ENCODE measurements at regions not wholly inside any gene's neighbourhood (a gene's known extent, or its start where the extent isn't known, plus 50 kb on each side); places are given as distances from the start of the nearest gene placed in this dataset.

GRCh38 chr5:114644576-114644975 lies 282.7 kb downstream of the KCNN2 start (continued):
- no peak for TF ChIP-seq CHD2 (IDR thresholded peaks at IDR 0.05; ENCODE audit: low read length)
- TF ChIP-seq HDAC6 (IDR thresholded peaks at IDR 0.05; ENCODE audit: low read depth, low read length): no peak
- no peak for TF ChIP-seq EGR1 (IDR thresholded peaks at IDR 0.05; ENCODE audit: borderline replicate concordance, low read depth, low read length)
- no peak for TF ChIP-seq EZH2 (IDR thresholded peaks at IDR 0.05; ENCODE audit: low read depth, low read length, severe bottlenecking)
- TF ChIP-seq NANOG (IDR thresholded peaks at IDR 0.05; ENCODE audit: insufficient read depth, low read depth, low read length, poor library complexity, severe bottlenecking): no peak
- TF ChIP-seq KDM1A (IDR thresholded peaks at IDR 0.05; ENCODE audit: borderline replicate concordance, low read length): no peak

Data from H1 (cell line).